ENCODE measurements at regions not wholly inside any gene's neighbourhood (a gene's known extent, or its start where the extent isn't known, plus 50 kb on each side); places are given as distances from the start of the nearest gene placed in this dataset.

- peaks cover 0 to 4% (median 0%) of the 10 kb centered on the region in 11 donors for H3K9me3 ChIP-seq
- peaks cover 0 to 13% (median 4%) of the 10 kb centered on the region in 7 donors for H3K27me3 ChIP-seq
- no peak for TF ChIP-seq CTCF (IDR thresholded peaks at IDR 0.05)
- no peaks in the 10 kb centered on the region for H3K4me1 ChIP-seq
- DNase-seq = no peak
- no peak for ATAC-seq
- intact Hi-C loops (cut with DNase I) = loop anchor here in 1 of 10 donors (10.0 kb wide), 1 partner anchor 264 kb away; no protein-coding TSS in a partner anchor
- H3K4me3 ChIP-seq = no peak overlapping the region
- no peaks in the 10 kb centered on the region for H3K36me3 ChIP-seq
- 75 to 78% methylated on average over 9 of the region's 9 CpGs for WGBS, 2 donors
- H3K27ac ChIP-seq = no peak overlapping the region
These were observed 88.0 kb upstream of the RASGRF1 start for GRCh38 chr15:79178594-79178993.

GRCh38 chr15:79176151-79176550 lies 85.6 kb upstream of the RASGRF1 start:
- ATAC-seq = no peak
- intact Hi-C loops (cut with DNase I) = loop anchor here in 2 of 10 donors (2.0 to 10.0 kb wide), 2 partner anchors 149 to 261 kb away; no protein-coding TSS in a partner anchor

GRCh38 chr15:79172801-79173460 lies 82.4 kb upstream of the RASGRF1 start:
- TF ChIP-seq CTCF (IDR thresholded peaks at IDR 0.05) = no peak
- H3K27ac ChIP-seq = no peak overlapping the region
- H3K9me3 ChIP-seq = peaks cover 0 to 4% (median 0%) of the 10 kb centered on the region in 11 donors
- peaks cover 4 to 34% (median 23%) of the 10 kb centered on the region in 9 donors for H3K4me1 ChIP-seq
- H3K4me3 ChIP-seq = no peak overlapping the region
- intact Hi-C loops (cut with DNase I) = loop anchor here in 1 of 10 donors (10.0 kb wide), 1 partner anchor 258 kb away; no protein-coding TSS in a partner anchor
- DNase-seq = no peak
- H3K27me3 ChIP-seq = peaks cover 0 to 29% (median 0%) of the 10 kb centered on the region in 7 donors
- no peaks in the 10 kb centered on the region for H3K36me3 ChIP-seq
- peak in 4 of 8 donors; percentile 30 to 37 (median 35) for ATAC-seq
- 69 to 81% methylated on average over 10 of the region's 10 CpGs for WGBS, 2 donors

More at GRCh38 chr15:79176151-79176550, 85.6 kb upstream of the RASGRF1 start:
- peaks cover 0 to 4% (median 0%) of the 10 kb centered on the region in 11 donors for H3K9me3 ChIP-seq
- H3K27me3 ChIP-seq = peaks cover 0 to 15% (median 0%) of the 10 kb centered on the region in 7 donors
- TF ChIP-seq CTCF (IDR thresholded peaks at IDR 0.05) = no peak
- no peaks in the 10 kb centered on the region for H3K36me3 ChIP-seq
- H3K27ac ChIP-seq = no peak overlapping the region
- H3K4me1 ChIP-seq = peaks cover 2 to 11% (median 7%) of the 10 kb centered on the region in 9 donors
- no peak overlapping the region for H3K4me3 ChIP-seq
- no peak for DNase-seq
- WGBS, 2 donors = 71 to 92% methylated on average over 1 of the region's 1 CpG

- peaks cover 0 to 29% (median 0%) of the 10 kb centered on the region in 7 donors for H3K27me3 ChIP-seq
- no peak for TF ChIP-seq CTCF (IDR thresholded peaks at IDR 0.05)
- no peak overlapping the region for H3K27ac ChIP-seq
- peak in 1 of 8 donors; percentile 7 for ATAC-seq
- peaks cover 4 to 34% (median 23%) of the 10 kb centered on the region in 9 donors for H3K4me1 ChIP-seq
- no peaks in the 10 kb centered on the region for H3K36me3 ChIP-seq
- intact Hi-C loops (cut with DNase I) = loop anchor here in 1 of 10 donors (10.0 kb wide), 1 partner anchor 257 kb away; no protein-coding TSS in a partner anchor
- no peak overlapping the region for H3K4me3 ChIP-seq
- peaks cover 0 to 4% (median 0%) of the 10 kb centered on the region in 11 donors for H3K9me3 ChIP-seq
- no peak for DNase-seq
- WGBS, 2 donors = 46 to 48% methylated on average over 7 of the region's 7 CpGs
These were observed 81.5 kb upstream of the RASGRF1 start for GRCh38 chr15:79172032-79172481.

Data from heart right ventricle (tissue), 16 donors.